DMS79 treated with DMSO at 0.1 percent for 48 hours (cell line): ENCODE measurements at regions not wholly inside any gene's neighbourhood (a gene's known extent, or its start where the extent isn't known, plus 50 kb on each side); places are given as distances from the start of the nearest gene placed in this dataset.
"Not testable (repeated sequence)": the region's sequence is repeated elsewhere in the genome, so short reads cannot be mapped to it uniquely, and the experiment has no call there.

Experiments
- DNase-seq: peaks from one replicate; lab custom pipeline; 2025; lab: John Stamatoyannopoulos, UW

DNA sequence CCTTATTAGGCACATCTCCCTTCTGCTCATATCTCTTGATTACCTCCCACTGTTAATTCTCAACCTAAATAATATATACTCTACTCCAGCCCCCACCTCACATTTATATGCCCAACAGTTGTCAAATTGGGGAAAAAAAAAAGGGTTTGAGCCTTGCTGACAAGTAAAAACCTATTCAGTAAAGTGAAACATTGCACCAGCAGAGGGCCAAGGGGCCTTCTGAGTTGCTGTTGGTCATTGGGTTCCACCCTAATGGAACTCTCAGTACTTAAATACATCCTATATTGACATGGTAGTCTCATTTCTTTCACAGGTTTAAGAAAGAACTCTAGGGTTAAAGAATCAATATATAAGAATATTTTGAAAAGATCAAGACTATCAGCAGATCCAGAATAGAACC is 362.2 kb downstream of the SMARCA1 start:
- DNase-seq: no peak

DNA sequence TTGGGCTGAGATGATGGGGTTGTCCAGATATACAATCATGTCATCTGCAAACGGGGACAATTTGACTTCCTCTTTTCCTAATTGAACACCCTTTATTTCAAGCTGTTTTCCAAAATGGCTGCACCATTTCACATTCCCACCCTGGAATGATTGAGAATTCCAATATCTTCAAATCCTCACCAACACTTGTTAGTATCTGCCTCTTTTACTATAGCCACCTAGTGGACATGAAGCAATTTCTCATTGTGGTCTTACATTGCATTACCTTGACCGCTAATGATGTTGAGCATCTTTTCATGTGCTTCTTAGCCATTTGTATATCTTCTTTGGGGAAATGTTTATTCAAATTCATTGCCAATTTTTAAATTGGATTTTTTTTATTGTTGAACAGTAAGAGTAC is 364.8 kb downstream of the SMARCA1 start:
- no peak for DNase-seq

DNA sequence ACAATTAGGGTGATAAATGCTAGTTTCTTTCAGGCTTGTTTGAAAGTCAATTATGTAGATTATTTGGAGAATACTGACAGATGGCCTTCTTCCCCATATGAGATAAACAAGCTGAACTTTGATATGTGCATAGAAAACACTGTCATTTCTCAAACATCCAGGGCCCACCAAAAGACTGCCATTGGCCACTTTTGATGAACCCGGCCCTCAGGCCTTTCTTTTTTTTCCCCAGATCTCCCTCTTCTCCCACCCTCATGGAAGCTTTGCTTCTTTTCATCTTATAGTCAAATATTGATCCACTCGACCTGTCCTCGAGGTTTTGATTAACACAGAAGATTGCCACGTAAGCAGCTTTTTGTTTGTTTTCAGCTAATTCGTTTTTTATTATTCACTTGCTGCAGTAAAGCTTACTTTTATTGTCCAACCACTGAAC is 377.4 kb downstream of the SMARCA1 start:
- DNase-seq: no peak

DNA sequence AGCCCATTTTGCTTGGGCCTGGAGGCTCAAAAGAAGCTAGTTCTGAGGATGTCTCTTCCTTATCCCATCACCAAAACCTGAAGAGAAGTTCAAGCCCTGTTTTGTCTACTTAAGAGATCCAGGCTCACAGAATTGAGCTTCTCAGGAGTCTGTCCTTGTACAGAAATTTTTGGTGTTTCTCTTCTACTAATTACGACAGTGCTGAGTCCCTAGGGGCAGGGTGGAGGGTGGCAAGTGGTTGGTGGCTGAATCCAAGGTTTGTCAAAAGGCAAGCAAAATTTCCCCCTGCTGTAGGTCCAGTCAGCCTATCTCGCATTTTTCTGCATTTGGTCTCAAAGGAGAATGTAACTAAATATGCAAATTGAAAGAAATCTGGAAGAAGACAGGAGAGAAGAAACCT is 377.9 kb downstream of the SMARCA1 start:
- no peak for DNase-seq

DNA sequence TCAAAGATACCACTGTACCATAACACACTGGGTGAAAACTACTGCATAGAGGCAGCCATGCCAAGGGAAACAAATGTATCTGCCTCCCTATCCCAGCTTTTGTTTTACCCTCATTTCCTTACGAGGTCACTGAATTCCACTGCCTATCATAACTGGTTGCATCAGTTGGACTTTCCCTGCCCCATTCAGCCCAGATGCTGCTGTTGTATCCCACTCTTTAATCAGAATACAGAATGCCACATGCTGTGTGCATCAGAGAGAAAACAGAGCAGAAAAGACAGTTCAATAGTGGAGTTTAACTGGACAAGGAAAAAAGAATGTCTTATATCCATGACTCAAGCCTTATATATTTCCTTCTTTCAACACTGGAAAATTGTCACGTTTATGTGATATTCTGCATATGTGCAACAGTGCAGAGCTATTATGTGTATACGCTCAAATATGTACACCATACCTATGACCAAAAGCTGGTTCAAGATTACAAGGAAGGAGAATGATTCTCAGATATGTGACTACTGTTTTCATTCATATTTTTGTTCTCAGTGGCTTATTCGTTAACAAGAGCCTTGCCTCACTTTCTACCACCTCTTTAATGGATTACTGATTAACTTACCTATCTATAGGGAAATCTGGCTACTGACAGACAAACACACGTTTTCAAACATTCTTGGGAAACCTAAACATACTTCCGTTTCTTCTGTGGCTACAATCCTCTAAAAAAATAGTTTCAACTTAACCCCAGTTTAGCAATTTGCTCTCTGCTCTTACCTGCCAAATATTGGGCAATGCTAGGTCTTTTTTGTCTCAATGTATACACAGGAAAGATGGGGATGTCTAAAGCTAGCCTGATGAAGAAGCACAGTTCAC is 378.9 kb downstream of the SMARCA1 start:
- no peak for DNase-seq

DNA sequence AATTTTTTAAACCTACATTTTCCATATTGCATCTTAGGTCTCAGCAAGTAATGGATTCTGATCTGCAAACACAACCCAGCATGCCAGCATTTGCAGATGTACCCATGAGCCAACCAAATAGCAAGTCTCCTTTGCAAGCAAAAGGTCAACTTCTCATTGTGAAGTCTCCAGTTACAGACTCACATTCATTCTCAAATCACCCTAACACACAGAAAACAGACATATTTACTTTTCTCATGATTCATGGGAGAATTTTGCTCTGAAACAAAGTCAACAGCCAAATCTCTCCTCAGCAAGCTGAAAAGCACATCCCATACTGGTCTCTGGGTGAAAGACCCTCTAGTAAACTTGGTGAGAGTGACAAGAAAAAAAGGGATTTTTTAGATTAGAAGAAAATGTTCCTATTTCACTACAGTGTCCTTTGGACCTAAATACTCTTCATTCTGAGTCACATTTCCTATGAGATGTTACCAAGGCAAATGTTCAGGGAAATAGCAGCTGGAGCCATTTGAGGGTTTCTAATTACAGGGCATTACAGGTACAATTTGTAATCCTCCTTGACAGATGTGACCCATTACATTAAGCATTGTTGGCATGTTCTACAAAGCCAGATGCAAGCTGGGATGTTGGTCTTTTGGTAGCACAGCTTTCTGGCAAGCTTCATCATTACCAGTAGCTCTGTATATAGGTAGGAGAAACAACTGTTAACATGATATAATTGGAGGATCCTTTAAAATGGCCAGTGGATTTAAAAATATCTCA is 383.3 kb downstream of the SMARCA1 start:
- DNase-seq: no peak

DNA sequence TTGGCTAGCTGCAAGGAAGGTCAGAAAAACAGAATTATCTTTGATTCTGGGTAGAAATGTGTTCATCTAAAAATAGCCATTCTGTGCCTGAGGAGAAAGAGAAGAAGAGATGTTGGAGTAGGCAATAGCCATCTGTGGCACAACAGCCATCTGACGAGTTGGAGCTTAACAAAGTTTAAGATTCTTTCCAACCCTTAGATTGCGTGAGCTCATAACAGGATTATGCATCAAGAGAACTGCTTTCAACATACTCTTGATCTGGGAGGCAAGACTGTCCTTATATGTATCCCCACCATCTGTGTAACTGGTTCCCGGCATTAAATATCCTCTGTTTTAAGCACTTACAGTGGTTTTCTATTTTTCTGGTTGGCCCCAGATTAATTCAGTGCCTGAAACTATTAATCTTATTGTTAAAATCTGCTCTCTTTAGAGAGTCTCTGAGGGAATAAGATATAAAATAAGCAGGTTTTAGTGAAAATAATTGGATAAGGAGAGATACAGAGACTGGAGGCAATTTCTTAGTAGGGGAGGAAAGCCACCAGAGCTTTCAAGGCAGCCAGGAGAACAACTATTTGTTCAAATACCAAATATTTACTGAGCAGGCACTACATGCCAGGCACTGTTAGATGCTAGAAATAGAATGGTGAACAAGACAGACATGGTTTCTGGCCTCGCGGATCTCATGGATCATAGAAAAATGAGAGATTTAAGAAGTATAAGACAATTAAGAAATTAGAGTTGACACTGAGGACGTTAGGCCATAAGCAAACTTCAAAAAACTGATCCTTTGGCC is 398.0 kb downstream of the SMARCA1 start:
- no peak for DNase-seq

DNA sequence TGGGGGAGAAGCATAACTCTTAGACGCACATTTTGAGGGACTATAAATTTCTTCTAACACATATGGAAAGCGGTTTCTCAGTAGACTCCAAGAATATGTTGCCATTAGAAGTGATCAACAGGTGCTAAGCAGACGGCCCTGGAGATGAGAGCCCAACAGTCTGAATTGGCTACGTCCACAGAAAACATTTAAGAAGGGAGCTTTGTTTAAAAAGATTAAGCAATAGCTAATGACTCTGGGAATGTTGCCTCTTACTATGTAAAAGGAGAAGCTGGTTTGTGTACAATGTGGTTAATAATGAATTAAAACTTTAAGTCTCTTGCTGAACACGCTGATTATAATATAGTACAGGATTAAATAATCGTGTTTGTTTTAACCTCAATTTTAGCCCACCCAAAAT is 399.5 kb downstream of the SMARCA1 start:
- no peak for DNase-seq

DNA sequence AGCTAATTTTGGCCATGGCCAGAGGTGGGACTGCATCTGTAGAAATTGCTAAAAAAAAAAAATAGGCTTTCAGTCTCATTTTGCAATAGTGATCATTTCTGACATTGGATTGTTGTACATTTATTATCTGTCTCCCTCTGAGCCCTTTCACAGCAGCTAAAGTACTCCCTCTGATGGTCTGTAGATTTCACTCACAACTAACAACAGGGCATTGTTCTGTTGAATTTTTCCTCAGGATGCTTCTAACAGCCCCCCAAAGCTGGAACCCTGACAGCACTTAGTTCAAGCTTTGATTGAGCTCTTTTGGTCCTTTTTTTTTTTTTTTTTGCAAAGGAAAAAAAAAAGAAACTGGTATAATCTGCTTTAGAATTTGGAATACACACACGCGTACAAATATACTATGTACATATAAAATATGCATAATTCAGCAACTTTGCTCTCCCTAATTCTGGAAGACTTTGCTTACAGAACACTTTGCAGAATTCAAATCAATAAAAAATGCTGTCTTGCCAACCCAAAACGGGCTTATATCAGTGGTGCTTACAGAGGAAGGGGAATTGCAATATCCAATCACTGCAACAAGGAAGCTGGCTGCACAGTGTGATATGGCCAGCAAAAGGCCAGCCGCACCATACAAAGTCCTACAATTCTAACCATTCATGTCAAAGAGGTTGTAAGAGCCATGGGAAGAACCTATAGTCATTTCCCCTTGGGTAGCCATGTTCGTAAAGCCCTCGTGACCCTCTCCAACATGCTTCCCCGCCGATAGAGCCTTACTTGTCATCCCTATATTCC is 406.4 kb downstream of the SMARCA1 start:
- no peak for DNase-seq

DNA sequence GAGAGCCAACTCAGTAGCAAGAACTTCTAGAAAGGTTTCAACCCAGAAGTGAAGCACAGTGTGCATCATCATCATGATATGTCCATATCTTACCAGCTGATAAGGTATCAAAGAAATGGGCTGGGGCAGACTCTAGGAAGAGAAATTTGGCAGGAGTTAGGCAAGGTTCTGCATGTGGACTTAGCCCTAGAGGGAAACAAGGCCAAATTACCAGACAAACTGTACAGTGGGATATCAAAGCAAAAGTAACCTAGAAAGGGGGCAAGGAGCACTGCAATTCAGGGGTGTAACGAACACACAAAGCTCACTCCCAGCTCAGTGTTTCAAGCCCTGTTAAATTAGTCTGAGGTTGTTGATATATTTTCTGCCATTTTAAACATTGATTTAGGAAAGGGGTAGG is 407.4 kb downstream of the SMARCA1 start:
- DNase-seq: no peak

DNA sequence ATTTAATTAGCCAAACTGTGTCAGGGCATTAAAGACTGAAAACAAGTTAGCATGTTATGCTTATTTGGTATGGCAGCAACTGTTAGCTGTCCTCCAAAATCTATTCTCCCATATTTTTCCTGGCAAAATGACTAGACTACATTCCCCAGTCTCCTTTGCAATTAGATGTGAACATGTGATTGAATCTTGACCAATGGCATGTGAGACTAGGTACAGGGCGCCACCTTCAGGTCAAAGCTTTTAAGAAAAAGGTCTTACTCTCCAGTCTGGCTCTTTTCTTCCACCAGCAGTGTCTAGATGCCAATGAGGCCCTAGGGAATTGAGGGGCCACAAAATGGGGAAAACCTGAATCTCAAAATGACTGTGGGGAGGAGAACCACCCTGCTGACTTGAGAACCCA is 408.2 kb downstream of the SMARCA1 start:
- DNase-seq: no peak

DNA sequence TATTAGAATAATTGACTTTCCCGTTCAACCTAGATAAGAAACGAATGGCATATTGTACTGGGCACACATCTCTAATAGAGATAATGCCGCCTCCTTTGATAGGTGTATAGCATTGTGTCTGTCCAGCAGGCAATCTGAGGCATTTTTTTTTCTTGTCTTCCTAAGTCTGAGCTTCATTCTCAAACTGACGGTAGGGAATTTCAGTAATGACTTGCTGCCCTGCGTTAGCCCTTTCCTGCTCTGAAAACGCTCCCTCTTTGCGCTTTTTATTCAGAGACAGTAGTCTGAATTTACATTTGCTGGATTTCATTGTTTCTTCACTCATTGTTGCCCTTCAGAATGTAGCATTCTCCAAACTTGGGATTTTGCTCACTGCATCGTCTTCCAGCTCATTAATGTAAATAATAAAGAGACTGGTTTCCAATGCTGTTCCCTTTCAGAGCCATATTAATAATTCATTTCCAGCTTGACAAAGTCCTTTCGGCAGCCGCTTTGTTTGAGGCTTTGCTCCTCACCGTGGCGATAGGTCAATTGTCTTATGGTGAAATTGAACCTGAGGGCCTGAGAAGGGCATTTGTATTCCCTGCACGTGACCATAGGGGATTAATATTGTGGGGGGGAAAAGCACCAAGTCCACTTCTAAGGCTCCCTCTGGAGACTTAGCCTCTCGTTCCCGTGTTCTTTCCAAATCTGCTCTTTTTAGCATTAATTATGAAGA is 412.1 kb downstream of the SMARCA1 start:
- no peak for DNase-seq

DNA sequence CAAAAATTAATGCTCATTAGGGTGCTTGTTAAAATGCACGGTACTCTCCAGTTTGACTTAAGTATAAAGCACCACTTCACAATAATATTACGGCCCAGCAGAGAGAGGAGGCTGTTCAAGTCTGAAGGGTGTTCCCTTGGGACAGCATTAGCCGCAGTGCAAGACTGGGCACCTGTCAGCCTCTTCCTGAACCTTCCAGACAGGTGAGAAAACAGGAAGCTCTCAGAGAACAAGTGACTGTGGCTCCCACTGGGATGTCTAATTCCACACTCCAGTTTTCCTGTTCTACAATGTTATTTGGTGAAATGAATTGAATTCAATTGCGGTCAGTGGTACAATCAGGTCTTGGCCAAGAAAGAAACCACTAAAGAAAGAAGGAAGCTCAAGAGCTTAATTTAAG is 414.4 kb downstream of the SMARCA1 start:
- DNase-seq: peak; percentile 68

DNA sequence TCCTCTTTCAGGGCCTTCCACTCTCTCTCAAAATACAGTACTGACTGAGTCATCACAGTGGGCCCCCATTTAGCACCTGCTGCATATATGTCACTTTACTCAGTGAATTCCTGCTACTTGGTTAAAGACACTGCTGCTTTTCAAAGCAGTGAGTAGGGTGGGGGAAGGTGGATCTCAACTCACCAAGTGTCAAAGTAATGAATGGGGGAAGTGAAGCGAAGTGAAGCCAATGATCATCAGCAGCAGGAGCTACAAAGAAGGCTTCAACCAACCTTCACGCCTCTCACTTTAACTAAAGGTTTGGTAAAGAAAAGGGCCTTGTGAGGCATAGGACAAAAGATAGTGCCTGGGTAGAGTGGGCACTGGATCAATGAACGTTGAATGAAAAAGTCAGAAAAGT is 424.1 kb downstream of the SMARCA1 start:
- DNase-seq: no peak

DNA sequence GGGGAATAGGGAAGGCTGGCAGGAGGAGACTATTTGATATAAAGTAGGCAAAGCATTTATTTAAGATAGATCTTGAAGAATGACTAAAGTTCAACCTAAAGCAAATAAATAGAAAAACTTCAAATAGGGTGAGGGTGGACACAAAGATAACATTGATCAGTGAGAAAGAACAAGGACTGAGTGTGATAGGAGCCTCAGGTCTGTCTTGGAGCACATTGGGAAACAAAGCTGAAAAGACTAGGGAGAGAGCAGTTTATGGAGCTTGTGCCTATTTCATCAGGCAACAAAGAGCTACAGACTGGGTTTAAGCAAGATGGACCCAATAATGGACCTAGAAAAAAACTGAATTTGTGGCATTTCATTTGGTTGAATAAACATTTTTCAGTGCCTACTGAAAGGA is 425.6 kb downstream of the SMARCA1 start:
- no peak for DNase-seq

DNA sequence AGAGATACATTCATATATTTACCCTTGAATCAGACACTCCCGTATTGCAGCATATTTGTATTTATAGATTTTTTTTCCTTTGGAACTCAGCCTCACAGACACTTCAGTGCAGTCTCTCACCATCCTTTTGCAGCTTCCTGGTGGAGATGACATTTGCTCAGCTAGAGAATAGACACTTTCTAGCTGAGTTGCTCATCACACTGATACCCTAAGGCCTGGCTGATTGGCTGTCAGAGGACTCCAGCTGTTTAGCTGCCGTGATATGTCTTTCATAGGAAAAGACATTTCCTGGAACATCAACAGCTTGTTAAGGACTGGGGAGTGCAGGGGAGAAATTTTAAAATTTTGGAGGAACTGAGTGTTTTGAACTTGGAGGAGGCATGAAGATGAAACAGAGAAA is 429.6 kb downstream of the SMARCA1 start:
- DNase-seq: no peak

DNA sequence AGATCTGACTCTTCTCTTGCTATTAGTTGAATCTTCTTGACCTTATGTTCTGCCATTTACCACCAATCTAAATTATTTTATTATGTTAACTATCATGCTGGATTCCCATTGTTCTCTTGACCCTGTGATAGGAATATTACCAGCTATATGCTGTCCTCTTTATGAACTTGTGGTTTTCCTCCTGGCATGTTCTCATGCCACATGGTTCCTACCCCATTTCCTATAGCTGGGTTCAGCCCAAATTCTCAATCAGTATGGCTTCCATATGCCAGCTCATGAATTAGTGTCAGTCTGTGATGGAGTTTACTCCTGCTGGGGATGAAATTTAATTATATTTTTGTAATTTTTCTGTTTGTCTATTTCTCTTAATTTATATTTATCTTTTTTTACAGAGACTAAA is 430.5 kb downstream of the SMARCA1 start:
- no peak for DNase-seq

DNA sequence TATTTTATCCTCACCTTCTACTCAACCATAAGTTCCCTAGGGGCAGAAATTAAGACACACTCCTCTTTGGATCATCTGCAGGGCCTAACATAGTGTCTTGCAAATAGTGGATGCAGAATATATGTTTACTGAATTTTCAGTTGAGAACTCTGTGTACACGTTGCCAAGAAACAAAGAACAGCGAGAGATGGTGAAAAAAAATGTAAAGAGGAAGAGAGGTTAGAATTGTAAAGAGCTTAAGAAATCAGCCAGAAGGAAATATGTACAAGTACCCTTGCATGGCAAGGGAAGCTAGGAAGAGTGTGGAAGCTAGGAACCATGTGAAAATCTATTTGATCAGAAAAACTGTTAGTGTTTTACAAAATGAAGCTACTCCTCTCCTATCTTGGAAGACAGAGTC is 431.0 kb downstream of the SMARCA1 start:
- no peak for DNase-seq

DNA sequence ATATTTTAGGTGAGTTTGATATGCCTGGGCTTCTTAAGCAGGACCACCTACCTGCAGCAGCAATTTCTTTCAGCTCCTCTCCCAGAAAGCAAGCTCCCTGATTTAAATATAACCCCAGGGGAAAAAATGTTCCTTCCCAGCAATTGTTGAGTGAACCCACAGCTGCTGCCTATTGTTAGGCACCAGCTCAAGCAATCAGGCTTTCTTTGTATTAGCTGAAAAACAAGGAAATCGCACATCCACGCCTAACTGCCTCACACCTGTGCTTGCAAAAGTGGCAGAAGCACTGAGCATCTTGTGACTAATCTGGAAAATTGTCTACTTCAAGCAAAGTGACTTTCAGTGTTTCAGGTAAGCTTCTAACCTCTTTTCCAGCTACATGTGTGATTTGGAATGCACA is 432.2 kb downstream of the SMARCA1 start:
- no peak for DNase-seq

DNA sequence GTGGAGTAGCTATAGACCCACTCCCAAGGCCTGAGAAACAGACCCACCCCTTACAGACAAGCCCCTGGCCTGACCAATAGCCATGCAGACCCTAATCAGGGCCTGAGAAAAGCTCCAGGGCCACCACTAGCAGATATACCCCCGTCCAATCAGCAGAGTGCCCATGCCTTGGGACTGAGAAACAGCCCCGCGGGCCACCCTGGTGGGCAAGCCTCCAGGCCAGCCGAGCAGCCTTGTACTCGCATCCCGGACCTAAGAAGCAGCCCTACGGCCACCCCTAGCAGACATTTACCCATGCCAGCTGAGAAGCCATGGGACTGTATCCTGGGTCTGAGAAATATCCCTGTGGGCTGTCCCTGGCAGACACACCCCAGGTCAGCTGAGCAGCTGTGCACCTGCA is 436.5 kb downstream of the SMARCA1 start:
- DNase-seq: no peak

DNA sequence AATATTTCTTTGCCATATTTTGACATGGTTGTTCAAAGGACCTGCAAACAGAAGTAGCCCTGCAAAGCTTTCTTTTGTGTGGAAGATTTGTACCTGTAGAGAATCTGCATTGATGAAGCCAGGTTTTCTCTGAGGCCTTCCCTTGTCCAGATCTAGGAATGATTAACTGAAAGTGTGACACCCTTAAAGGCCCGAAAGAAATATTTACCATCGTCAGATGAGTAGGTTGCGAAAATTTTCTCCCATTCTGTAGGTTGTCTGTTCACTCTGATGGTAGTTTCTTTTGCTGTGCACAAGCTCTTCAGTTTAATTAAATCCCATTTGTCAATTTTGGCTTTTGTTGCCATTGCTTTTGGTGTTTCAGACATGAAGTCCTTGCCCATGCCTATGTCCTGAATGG is 439.0 kb downstream of the SMARCA1 start:
- DNase-seq: not testable (repeated sequence)
